NCI-H1105 treated with DMSO at 0.1 percent for 48 hours (cell line): ENCODE measurements at regions not wholly inside any gene's neighbourhood (a gene's known extent, or its start where the extent isn't known, plus 50 kb on each side); places are given as distances from the start of the nearest gene placed in this dataset.
"Not testable (repeated sequence)": the region's sequence is repeated elsewhere in the genome, so short reads cannot be mapped to it uniquely, and the experiment has no call there.

Experiments used
- DNase-seq: peaks from one replicate; lab custom pipeline; 2025; lab: John Stamatoyannopoulos, UW

DNA sequence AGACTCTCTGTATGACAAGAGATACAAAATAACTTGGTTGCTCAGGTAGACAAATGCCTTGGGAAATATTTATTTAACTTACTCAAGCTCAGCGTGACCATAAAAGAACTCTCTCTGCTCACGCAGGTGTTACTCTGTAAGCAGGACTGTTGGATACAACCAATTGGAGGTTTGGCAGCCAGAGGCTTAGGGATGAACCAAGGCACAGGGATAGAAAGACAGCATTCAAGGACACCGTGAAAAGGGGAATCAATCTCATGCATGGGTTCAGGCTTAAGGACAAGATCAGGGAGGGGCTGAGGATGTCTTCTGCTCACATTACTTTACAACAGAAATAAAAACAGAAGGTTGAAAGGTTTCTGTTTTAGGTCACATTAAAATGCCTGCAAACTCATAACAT is 389.0 kb upstream of the BRINP1 start:
- no peak for DNase-seq

DNA sequence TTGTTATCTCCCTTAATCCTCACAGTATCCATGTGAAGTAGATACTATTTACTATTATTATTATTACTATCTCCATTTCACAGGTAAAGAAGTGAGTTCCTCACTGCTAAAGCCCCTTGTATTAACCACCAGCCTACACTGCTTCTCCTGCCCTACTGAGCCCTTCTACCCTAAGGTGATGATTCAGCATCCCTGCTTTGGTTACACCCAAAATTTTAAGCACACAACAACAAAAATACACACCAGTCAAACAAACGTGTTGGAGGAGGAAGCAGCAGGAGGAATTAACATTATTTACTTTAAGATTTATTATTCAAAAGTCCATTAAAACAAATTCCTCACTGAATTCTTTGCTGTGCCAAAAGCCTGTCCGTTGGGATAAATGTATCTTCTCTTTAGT is 370.2 kb upstream of the BRINP1 start:
- DNase-seq, result no peak

DNA sequence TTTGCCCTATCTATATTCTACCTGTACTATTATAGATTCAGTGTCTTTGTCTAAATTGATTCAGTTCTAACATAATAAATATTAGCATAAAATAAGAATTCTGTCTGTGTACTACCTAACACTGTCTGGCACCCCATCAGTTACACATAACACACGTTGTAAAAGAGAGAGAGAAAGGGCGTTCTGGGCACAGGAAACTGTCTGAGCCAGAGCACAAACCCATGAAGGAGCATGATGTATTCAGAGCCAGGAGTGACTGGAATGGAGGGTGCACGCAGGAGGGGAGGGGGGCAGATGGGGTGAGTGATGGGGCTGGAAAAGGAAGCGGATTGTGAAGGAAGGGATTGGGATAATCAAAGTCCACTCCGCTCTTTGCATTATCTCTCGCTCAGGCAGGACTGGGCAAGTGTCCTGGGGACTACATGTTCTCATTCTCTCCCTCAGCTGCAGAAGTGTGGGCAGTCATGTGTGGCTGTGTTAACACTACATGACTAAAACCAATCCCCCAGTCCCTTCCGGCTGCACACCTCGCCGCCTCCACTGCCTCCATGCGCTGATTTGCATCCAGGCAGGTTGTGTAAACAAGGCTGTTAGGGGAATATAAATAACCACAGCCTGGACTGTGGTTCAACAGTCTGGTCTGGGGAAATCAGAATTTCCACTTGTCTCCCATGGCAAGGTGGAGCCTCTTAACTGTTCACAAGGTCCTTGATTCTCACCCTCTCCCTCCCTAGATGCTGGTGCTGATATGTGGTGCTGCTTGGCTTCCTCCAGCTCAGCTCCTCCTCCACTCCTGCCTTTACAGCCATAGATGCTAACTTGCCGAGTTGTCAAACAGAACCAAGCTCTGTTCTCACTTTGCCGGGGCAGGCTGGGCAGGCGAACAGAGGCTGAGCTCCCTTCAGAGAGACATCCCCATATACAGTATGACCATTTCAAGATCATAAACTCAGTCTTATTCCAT is 367.5 kb upstream of the BRINP1 start:
- DNase-seq, result peak; percentile 74

DNA sequence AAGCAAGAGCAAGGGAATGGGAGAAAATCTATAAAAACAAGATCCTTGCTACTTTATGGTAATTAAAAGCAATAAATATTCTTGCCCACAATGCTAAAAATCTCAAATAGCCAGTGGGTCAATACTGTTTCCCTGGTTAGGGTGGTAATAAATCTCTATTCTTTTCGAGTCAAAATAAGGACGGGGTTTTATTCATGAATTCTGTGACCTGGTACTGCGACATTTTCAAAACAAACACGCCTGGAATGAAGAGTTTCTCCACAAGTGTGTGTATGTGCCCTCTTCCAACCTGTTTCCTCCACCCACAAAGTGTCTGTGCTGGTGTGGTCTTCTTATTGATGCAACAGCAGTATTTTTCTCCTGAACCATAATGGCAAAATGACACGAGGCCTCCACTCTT is 358.8 kb upstream of the BRINP1 start:
- DNase-seq, result no peak

DNA sequence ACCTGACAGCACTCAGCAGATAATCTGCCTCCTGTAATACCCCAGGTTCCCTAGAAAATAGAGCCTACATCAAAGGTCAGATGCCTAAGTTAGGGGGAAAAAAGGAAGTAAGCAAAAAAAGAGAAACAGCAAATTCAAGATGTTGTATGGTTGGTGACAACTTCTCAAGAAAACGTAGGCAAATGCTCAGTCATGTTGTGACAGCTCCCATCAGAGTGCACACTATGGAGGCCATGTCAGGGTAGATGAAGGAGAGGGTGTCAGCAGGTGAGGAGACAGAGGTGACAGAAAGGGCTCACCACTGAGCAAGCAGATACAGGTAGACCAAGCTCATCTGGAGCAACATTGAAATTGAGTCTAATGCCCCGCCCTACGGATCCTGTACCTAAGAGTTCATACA is 356.8 kb upstream of the BRINP1 start:
- no peak for DNase-seq

DNA sequence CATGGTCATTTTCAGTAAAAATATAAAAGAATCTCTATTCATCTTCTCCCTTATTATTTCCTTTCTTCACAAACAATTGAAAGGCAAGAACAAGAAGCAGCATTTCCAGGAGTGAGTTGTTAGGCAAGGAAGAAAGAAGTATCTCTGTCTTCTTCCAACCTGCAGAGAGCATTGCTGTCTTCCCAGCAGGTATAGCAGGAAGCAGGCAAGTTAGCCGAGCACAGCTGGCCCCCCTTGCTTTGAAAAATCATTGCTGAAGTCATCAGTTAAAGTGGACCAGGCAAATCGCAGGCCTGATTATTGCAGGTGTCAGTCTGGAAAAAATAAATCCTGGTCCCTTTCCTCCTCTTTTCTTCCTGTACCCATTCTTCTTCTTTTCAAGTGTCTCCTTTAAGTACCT is 353.1 kb upstream of the BRINP1 start:
- no peak for DNase-seq

DNA sequence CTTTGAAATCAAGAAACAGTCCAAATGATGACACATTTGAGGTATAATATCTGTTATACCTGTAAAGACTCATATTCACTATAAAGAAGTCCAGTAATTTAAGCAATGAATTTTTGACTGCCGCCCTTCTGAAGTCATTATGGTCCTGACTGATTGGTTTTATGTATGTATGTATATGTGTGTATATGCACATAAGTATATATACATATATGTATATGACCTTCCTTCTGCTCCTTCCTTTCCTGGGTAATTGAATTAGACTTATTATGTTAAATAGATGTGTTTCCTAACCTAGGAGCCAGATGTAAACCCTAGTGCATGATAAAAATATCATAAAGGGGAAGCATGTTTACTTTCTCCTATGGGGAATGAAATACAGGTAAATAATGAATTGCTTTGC is 343.1 kb upstream of the BRINP1 start:
- DNase-seq, result no peak

DNA sequence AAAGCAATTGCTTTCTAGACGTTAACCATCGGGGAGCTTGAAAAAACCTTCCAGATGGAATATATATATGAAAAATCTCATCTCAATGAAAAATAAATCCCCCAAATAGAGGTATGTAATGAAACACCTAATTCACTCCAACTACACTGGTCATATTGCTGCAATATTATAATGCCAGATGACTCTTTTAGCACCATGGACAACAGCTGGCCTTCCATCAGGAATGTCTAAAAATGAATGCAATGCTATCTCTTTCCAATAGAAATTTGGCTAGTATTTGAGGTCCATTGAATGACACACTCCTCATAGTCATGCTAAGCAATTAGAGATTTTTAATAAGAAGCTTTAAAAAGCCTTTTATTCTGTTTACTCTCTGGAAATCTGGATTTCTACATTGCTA is 340.2 kb upstream of the BRINP1 start:
- no peak for DNase-seq

DNA sequence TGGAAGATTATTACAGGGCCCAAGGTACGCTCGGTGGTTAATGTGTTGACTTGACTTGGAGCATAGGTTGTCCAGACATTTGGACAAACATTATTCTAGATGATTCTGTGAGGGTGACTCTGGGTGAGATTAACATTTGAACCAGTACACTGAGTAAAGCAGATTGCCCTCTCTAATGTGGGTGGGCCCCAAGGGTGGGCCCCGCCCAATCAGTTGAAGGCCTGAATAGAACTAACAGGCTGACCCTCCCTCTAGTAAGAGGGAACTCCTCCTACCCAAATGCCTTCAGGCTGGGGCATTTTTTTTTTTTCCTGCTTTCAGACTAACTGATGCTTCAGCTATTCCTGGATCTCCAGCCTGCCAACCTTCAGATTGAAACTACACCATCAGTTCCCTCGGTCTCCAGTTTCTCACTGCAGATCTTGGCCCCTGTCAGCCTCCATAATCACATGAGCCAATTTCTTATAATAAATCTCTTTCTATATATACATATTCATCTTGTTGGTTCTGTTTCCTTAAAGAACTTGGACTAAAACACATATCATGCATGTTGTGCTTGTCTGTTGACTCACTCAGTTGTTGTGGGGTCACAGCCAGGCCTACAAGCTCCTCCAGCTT is 338.1 kb upstream of the BRINP1 start:
- no peak for DNase-seq

DNA sequence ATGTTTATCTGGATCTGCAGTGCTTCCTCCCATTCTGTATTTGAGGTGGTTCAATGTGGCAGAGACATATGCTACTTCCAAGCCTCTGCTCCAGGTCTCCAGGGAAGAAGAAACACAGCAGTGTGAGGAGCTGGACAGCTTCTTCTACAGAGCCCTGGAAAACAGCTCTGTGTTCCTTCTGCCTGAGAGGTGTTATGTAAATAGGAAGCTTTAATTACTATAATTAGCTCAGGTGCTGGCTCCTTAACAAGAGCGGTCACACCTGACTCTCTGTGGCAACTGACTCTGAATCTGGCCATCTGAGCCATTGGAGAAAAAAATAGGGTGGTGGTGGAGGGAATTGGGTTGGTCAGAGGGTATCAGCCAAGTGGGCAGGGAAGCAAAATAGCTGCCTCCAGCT is 332.4 kb upstream of the BRINP1 start:
- no peak for DNase-seq

DNA sequence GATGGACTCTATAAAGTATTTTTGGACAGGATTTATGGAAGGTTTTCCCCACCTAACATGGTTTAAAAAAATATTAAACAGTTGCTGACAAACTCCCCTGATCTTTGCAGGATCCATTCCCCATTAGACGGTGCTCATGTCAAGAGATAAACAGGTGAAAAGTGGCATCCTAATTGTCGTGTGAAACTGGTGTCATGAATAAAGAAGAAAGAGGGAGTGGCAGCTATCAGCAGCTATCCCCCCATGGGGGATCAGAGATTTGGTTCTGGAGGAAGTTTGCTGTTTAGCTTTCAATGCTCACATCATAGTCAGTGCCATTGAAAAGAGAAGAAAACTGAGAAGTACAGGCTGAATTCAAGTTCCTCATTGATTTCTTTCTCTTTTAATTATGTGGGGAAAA is 329.3 kb upstream of the BRINP1 start:
- no peak for DNase-seq

DNA sequence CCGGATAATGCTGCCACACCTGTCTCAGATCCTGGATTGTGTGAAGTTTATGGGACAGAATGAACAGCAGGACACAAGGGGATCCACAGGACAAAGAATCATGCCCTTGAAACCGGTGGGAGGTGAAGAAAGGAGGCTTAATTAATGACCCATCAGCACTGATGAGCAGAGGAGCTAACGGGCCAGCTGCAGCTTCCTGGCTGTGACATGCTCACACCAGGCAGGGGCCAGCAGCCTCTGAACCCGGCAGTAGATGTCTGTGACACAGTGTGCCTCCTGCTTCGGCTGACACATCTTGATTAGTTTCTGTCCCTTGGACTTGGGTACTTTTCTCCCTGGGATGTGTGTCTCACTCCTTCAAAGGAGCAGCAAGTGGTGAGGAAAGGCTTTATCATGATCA is 328.8 kb upstream of the BRINP1 start:
- DNase-seq, result no peak

DNA sequence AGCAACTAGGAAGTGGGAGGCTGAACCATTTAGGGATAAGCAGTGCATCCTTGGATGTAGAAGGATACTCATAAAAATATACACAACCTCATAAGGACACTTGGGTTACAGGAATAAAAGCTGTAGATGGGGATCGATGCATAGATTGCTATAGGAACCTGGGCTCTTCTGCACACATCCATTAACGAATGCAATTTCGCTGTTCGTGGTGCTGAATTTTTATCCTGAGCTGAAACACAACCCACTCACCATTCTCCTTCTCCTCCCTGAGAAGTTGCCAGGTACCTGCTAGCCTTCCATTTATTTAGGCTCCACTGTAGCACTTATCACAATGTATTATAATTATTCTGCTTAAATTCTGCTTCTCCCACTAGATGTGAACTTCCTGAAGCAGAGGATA is 320.6 kb upstream of the BRINP1 start:
- DNase-seq, result no peak

DNA sequence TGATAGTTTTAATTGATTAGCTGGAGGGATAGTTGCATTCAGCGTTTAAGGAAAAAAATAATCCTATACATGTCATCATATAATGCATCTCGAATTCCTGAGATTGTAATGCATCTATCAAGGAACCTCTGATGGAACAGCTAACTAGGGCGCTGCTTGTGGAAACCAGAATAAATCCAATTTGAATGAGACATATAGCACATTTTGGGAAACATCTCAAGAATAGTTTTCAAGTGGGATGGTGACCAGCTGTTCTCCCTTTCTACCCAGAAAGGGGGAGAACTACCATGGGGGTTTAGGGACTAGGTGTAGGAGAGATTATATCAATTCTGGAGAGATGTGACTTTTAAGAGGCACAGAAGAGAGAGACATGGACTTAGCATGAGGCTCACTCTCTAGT is 319.3 kb upstream of the BRINP1 start:
- no peak for DNase-seq

DNA sequence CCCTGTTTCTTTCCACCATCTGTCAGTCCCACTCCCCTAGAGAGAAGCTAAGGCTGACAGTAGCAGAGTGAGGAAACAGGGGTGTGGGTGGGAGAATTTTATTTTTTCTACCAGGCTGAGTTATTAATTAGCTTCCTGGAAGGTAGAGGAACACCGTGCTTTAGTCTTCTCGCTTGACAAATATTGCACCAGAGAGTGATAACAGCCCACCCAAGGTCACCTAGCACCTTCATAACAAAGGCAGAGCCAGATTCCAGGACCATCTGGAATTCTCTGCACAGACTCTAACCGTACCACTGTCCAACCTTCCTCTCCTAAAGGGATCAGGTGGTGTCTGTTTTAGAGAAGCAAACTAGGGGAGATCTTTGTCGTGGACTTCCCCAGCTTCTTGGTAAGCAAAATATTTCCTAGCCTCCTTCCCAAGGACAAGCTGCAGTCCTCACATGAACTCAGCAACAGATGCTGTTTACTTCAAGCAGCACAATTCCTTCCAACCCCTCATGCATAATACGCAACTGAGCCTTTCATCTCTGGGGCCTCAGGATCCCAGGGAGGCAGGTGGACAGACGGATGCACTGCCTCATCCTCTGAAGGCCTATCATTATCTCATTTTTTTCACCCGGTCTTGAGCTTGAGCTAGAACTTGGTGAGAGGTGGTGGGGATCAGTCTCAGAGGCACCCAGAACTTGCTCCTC is 308.7 kb upstream of the BRINP1 start:
- no peak for DNase-seq

DNA sequence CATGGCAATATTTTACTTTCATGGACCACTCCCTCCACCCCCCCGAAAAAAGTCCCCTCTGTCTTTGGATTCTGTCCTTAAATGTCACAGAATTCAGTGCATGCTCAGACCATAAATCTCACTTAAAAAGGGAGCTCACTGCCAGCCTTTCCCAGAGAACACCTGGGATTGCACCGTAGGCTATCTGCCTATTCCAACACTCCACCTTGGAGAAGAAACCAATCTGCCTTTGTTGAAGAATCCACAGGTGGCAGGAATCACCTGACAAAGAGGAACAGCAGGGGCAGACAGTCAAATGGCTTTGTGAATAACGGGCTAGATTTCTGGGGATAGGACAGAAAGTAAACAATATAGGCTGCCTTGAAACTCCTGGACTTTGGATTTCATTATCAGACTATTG is 306.7 kb upstream of the BRINP1 start:
- DNase-seq, result no peak

DNA sequence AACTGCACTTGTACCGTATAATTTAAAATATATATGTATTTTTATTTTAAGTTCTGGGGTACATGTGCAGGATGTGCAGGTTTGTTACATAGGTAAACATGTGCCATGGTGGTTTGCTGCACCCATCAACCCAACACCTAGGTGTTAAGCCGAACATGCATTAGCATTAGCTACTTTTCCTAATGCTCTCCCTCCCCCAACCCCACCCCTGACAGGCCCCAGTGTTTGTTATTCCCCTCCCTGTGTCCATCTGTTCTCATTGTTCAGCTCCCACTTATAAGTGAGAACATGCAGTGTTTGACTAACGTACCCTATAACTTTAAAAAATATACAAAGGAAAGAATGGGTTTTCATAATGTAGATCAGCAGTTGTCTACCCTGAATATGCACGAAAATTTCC is 303.5 kb upstream of the BRINP1 start:
- not testable (repeated sequence) for DNase-seq

DNA sequence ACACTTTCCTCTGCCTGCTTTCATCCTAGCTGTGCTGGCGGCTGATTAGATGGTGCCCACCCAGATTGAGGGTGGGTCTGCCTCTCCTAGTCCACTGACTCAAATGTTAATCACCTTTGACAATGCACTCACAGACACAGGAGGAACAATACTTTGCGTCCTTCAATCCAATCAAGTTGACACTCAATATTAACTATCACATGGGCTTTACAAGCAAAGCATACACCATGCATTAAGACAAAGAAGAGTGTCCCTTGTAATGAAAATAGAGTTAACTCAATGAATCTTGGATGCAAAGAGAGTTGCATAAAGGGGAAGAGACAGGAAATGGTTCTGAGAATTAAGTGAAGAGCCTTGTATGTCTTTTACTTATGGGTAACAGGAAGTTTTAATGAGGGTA is 298.7 kb upstream of the BRINP1 start:
- no peak for DNase-seq

DNA sequence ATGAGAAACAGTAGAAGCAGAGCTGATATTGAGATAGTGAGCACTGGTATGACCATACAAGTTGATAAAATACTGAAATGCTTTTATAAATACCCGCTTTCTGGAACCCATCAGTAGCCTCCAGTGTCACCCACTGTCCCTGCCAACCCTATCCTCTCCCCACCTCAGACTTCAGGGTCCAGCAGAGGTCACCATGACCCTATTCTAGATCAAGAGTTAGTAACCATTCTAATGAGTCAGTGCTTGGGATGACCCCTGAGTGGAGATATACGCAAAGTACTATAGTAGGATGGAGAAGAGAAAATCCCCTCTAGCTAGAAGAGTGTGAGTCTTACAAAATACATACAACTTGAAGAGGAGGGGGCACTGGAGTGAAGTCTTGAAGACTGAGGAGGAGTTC is 297.9 kb upstream of the BRINP1 start:
- DNase-seq, result no peak

DNA sequence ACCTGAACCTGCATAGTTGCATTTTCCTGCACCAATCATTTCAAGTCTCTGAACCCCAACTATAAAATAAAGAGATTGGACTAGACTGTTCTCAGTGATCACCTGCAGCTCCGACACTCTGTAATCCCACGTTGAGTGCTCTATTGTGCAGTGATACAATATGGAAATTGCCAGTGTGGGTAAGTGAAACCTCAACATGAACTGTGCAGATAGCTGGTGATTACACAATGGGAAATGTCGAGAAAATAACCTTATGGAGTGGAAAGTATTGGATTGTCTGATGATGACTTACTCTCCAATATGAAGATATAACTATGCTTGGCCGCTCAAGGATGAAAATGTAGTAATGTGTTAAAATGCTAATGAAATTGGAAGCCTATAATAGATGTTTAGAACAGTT is 293.1 kb upstream of the BRINP1 start:
- no peak for DNase-seq

DNA sequence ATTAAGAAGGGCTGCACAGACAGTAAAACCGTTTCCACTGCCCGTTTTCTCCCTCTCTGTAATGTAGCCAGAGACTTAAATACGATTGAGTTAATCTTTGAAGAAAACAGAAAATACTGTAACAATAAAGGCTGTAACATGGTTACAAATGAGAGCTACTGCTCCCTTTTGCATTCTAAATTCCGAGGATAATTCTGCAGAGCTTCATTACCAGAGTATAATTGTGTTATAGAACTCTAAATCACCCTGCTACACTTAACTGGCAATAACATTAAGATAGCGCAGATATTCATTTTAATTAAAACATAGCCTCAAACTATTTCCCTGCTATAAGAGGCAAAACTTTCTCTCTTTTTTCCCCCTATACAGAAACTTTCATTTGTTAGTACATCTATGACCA is 283.7 kb upstream of the BRINP1 start:
- DNase-seq, result no peak

DNA sequence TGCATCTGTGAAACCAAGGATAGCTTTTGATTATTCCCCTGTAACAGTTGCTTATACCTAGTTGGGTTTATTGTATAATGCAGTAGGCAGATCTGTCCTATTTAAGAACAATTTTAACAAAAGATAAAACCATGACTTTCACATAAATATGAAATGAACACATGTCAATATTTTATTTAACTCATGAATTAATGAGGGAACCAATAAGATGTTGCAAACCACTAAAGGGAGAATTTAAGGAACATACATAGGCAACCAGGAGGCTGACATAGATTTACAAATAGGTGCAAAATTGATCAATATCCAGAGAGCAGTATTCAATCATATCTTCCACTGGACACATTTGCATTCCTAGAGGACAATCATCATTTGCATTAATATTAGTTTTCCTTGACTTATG is 280.0 kb upstream of the BRINP1 start:
- no peak for DNase-seq

DNA sequence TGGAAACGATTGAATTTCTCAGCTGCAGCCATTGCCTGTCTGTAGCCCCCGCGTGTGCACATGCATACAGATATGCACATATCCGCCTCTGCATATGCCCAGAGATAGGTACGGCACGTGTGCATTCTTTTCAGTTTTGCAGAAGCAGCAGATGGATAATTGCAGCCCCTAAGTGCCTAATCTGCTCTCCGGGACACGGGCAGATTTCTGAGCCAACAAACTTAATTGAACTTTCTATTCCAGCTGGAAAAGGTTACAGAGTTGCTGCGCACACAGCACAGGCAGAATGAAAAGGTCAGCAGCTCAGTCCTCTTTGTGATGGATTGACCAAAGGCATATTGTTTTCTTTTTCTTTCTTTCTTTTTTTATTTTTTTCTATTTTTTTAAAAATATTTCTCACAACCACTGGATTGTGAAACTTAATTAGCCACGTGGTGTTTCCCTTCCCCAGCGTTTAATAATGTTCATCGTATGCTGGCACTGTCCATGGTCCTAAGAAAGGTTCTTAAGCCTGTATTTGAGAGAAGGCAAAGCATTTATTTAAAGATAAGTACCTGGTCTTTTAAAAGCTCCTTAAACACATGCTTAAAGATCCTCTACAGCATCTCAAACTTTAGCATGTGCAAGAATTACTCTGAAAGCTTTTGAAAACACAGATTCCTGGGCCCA is 270.2 kb upstream of the BRINP1 start:
- DNase-seq, result no peak
